GM21390 (cell line): ENCODE measurements at regions not wholly inside any gene's neighbourhood (a gene's known extent, or its start where the extent isn't known, plus 50 kb on each side); places are given as distances from the start of the nearest gene placed in this dataset.
"Not testable (repeated sequence)": the region's sequence is repeated elsewhere in the genome, so short reads cannot be mapped to it uniquely, and the experiment has no call there.

Source experiments
- ATAC-seq: cut with Tn5 transposase; IDR thresholded peaks from one replicate; pipeline ENCODE4 v1.9.1; 2021; ENCODE audit not compliant: unreplicated experiment

- ATAC-seq, result not testable (repeated sequence)
Measured at GRCh38 chr13:63444225-63444624, 2028.6 kb upstream of the PCDH20 start.

- no peak for ATAC-seq
Measured at GRCh38 chr13:63438951-63439350, 2023.3 kb upstream of the PCDH20 start.

GRCh38 chr13:63436325-63436668, 2020.6 kb upstream of the PCDH20 start:
- no peak for ATAC-seq

- no peak for ATAC-seq
Measured at GRCh38 chr13:63435667-63436324, 2020.1 kb upstream of the PCDH20 start.

GRCh38 chr13:63433546-63434150, 2018.0 kb upstream of the PCDH20 start:
- no peak for ATAC-seq

- no peak for ATAC-seq
Measured at GRCh38 chr13:63427170-63427569, 2011.5 kb upstream of the PCDH20 start.

GRCh38 chr13:63425131-63425530, 2009.5 kb upstream of the PCDH20 start:
- no peak for ATAC-seq

GRCh38 chr13:63421123-63421522, 2005.5 kb upstream of the PCDH20 start:
- no peak for ATAC-seq

- no peak for ATAC-seq
Measured at GRCh38 chr13:63420685-63421084, 2005.0 kb upstream of the PCDH20 start.

GRCh38 chr13:63414247-63414646, 1998.6 kb upstream of the PCDH20 start:
- ATAC-seq, result no peak

GRCh38 chr13:63409791-63410351, 1994.2 kb upstream of the PCDH20 start:
- ATAC-seq, result no peak

- no peak for ATAC-seq
Measured at GRCh38 chr13:63408331-63409189, 1992.9 kb upstream of the PCDH20 start.

- no peak for ATAC-seq
Measured at GRCh38 chr13:63403733-63404132, 1988.1 kb upstream of the PCDH20 start.

- ATAC-seq, result no peak
Measured at GRCh38 chr13:63396746-63397145, 1981.1 kb upstream of the PCDH20 start.

GRCh38 chr13:63393112-63393511, 1977.5 kb upstream of the PCDH20 start:
- no peak for ATAC-seq

GRCh38 chr13:63389756-63390155, 1974.1 kb upstream of the PCDH20 start:
- ATAC-seq, result no peak

- ATAC-seq, result no peak
Measured at GRCh38 chr13:63381078-63381859, 1965.6 kb upstream of the PCDH20 start.

- ATAC-seq, result no peak
Measured at GRCh38 chr13:63377986-63378385, 1962.3 kb upstream of the PCDH20 start.

GRCh38 chr13:63370101-63370500, 1954.5 kb upstream of the PCDH20 start:
- ATAC-seq, result no peak

GRCh38 chr13:63367522-63368198, 1952.0 kb upstream of the PCDH20 start:
- ATAC-seq, result no peak
